ENCODE measurements at regions not wholly inside any gene's neighbourhood (a gene's known extent, or its start where the extent isn't known, plus 50 kb on each side); places are given as distances from the start of the nearest gene placed in this dataset.

GRCh38 chr4:81522711-81523110, 51.0 kb upstream of the RASGEF1B start:
- no peak for DNase-seq

DNA sequence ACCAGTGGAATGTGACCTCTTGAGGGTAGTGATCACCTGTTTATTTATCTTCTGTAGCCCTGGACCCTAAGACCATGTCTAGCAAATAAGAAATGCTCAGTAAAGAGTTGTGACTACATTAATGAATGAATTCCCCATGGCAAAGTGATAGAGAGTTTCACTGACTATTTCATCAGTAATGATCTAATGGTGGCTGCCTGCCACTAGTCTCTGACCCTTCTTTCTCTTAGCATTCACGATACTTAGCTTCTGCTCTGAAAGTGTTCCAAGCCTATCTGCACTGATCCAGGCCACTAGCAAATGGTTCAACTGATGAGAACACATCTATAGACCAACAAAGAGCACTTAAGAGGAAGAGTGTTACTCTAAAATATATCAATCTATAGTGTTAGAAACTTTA, 50.0 kb upstream of the RASGEF1B start:
- no peak for DNase-seq

All from NCI-H1048 (cell line).